HL-60 (cell line): ENCODE measurements at regions not wholly inside any gene's neighbourhood (a gene's known extent, or its start where the extent isn't known, plus 50 kb on each side); places are given as distances from the start of the nearest gene placed in this dataset.

Experiments
- DNase-seq, 2 experiments: peaks; one replicate each; pipeline ENCODE4 v3.0.0-alpha.2; 2010 to 2020; ENCODE audit warnings: low read depth in 1 of 2, low spot score in 1 of 2
- H3K27ac ChIP-seq: fragments of 250-450 bp; sonication (Bioruptor Pico); replicated peaks from 2 replicates; pipeline ENCODE4 v1.5.1; 2020; ENCODE audit warnings: mild to moderate bottlenecking, moderate library complexity
- H3K27me3 ChIP-seq: fragments of 250-450 bp; sonication (Bioruptor Pico); 2 replicates; pipeline ENCODE4 v1.5.1; 2021; ENCODE audit warnings: mild to moderate bottlenecking, moderate library complexity; ENCODE audit not compliant: insufficient read depth, poor library complexity, severe bottlenecking
- H3K4me3 ChIP-seq: replicated peaks from 2 replicates; pipeline ENCODE4 v1.5.1; 2011; ENCODE audit warnings: mild to moderate bottlenecking, control low read depth, low read length; ENCODE audit not compliant: insufficient read depth
- GABPA ChIP-seq: IDR thresholded peaks from 2 replicates; pipeline ENCODE4 v1.6.1; 2012; ENCODE audit warnings: low read depth
- POLR2AphosphoS5 ChIP-seq: IDR thresholded peaks from 2 replicates; pipeline ENCODE4 v1.6.1; 2012; ENCODE audit warnings: low read depth
- REST ChIP-seq: IDR thresholded peaks from 2 replicates; pipeline ENCODE4 v1.6.1; 2012; ENCODE audit warnings: low read depth; ENCODE audit not compliant: insufficient replicate concordance
- SPI1 ChIP-seq: IDR thresholded peaks from 2 replicates; pipeline ENCODE4 v1.6.1; 2012; ENCODE audit warnings: low read depth, mild to moderate bottlenecking, borderline replicate concordance
- TF ChIP-seq, protein P1 (sequence below): IDR thresholded peaks from one replicate; pipeline ENCODE4 v1.5.1; 2011; ENCODE audit warnings: low read length, control low read depth, inconsistent platforms; ENCODE audit not compliant: insufficient read depth

GRCh38 chr9:107546859-107547258, 57.3 kb upstream of the KLF4 start:
- Histone ChIP-seq H3K4me3 (no peak overlapping the region), H3K27ac (no peak overlapping the region), H3K27me3 (no peaks in the 10 kb centered on the region)
- TF ChIP-seq GABPA = no peak
- no peak for TF ChIP-seq SPI1
- no peak for TF ChIP-seq REST
- TF ChIP-seq POLR2AphosphoS5 = no peak
- TF ChIP-seq, protein P1, sequence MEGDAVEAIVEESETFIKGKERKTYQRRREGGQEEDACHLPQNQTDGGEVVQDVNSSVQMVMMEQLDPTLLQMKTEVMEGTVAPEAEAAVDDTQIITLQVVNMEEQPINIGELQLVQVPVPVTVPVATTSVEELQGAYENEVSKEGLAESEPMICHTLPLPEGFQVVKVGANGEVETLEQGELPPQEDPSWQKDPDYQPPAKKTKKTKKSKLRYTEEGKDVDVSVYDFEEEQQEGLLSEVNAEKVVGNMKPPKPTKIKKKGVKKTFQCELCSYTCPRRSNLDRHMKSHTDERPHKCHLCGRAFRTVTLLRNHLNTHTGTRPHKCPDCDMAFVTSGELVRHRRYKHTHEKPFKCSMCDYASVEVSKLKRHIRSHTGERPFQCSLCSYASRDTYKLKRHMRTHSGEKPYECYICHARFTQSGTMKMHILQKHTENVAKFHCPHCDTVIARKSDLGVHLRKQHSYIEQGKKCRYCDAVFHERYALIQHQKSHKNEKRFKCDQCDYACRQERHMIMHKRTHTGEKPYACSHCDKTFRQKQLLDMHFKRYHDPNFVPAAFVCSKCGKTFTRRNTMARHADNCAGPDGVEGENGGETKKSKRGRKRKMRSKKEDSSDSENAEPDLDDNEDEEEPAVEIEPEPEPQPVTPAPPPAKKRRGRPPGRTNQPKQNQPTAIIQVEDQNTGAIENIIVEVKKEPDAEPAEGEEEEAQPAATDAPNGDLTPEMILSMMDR = no peak
- DNase-seq = no peak

GRCh38 chr9:107545036-107545435, 55.5 kb upstream of the KLF4 start:
- Histone ChIP-seq H3K27ac (no peak overlapping the region), H3K4me3 (no peak overlapping the region), H3K27me3 (no peaks in the 10 kb centered on the region)
- no peak for DNase-seq
- TF ChIP-seq SPI1 (no peak), REST (no peak), GABPA (no peak), POLR2AphosphoS5 (no peak)
- TF ChIP-seq, protein P1 = no peak

GRCh38 chr9:107542411-107543157, 53.0 kb upstream of the KLF4 start:
- Histone ChIP-seq H3K27me3 (no peaks in the 10 kb centered on the region), H3K27ac (no peak overlapping the region), H3K4me3 (no peak overlapping the region)
- DNase-seq = no peak
- TF ChIP-seq, protein P1 = no peak
- TF ChIP-seq SPI1 = no peak

- Histone ChIP-seq H3K27ac (no peak overlapping the region), H3K27me3 (no peaks in the 10 kb centered on the region), H3K4me3 (no peak overlapping the region)
- TF ChIP-seq GABPA = no peak
- no peak for TF ChIP-seq POLR2AphosphoS5
- no peak for TF ChIP-seq SPI1
- TF ChIP-seq, protein P1 = no peak
- TF ChIP-seq REST = no peak
- DNase-seq = no peak
These were observed 52.0 kb upstream of the KLF4 start for GRCh38 chr9:107541523-107541922.
